NCI-H1048 (cell line): ENCODE measurements at regions not wholly inside any gene's neighbourhood (a gene's known extent, or its start where the extent isn't known, plus 50 kb on each side); places are given as distances from the start of the nearest gene placed in this dataset.

Experiments used
- DNase-seq: peaks from one replicate; lab custom pipeline; 2025; lab: John Stamatoyannopoulos, UW

GRCh38 chr13:22428188-22428828 is 752.5 kb upstream of the SGCG start:
- no peak for DNase-seq

- no peak for DNase-seq
Observed at GRCh38 chr13:22432690-22433089, 748.1 kb upstream of the SGCG start.

GRCh38 chr13:22447132-22447886 is 733.5 kb upstream of the SGCG start:
- no peak for DNase-seq

- no peak for DNase-seq
Observed at GRCh38 chr13:22449251-22449650, 731.5 kb upstream of the SGCG start.

- DNase-seq, result peak; percentile 20
Observed at GRCh38 chr13:22451327-22451741, 729.4 kb upstream of the SGCG start.

- no peak for DNase-seq
Observed at GRCh38 chr13:22454586-22454985, 726.2 kb upstream of the SGCG start.

- DNase-seq, result no peak
Observed at GRCh38 chr13:22455036-22455435, 725.7 kb upstream of the SGCG start.

GRCh38 chr13:22461854-22462490 is 718.8 kb upstream of the SGCG start:
- no peak for DNase-seq

GRCh38 chr13:22463089-22463488 is 717.7 kb upstream of the SGCG start:
- DNase-seq, result no peak

GRCh38 chr13:22468045-22468444 is 712.7 kb upstream of the SGCG start:
- DNase-seq, result no peak

- no peak for DNase-seq
Observed at GRCh38 chr13:22468824-22469223, 712.0 kb upstream of the SGCG start.

GRCh38 chr13:22469452-22469851 is 711.3 kb upstream of the SGCG start:
- DNase-seq, result no peak

GRCh38 chr13:22470075-22470474 is 710.7 kb upstream of the SGCG start:
- DNase-seq, result no peak

GRCh38 chr13:22482496-22483000 is 698.2 kb upstream of the SGCG start:
- DNase-seq, result no peak

- no peak for DNase-seq
Observed at GRCh38 chr13:22483276-22483675, 697.5 kb upstream of the SGCG start.

GRCh38 chr13:22486490-22486889 is 694.3 kb upstream of the SGCG start:
- no peak for DNase-seq

- no peak for DNase-seq
Observed at GRCh38 chr13:22487932-22488331, 692.8 kb upstream of the SGCG start.

GRCh38 chr13:22489771-22490170 is 691.0 kb upstream of the SGCG start:
- DNase-seq, result no peak

GRCh38 chr13:22495819-22496218 is 685.0 kb upstream of the SGCG start:
- DNase-seq, result no peak

- no peak for DNase-seq
Observed at GRCh38 chr13:22496803-22497508, 683.8 kb upstream of the SGCG start.

GRCh38 chr13:22497991-22498780 is 682.6 kb upstream of the SGCG start:
- no peak for DNase-seq

- no peak for DNase-seq
Observed at GRCh38 chr13:22499919-22500318, 680.9 kb upstream of the SGCG start.
